GM13977 (cell line): ENCODE measurements at regions not wholly inside any gene's neighbourhood (a gene's known extent, or its start where the extent isn't known, plus 50 kb on each side); places are given as distances from the start of the nearest gene placed in this dataset.

Experiments
- DNase-seq: peaks from one replicate; pipeline ENCODE4 v3.0.0; 2012; ENCODE audit warnings: low spot score
- in situ Hi-C: fragments of 300-500 bp; cut with MboI; formaldehyde crosslinking; loops from one replicate; pipeline ENCODE4 v1.12.0; 2022; ENCODE audit warnings: low sequenced_read_pairs, low pct_unique_long_range_greater_than_20kb, mixed read lengths, inconsistent platforms; ENCODE audit not compliant: unreplicated experiment
- TF ChIP-seq, protein P1 (sequence below): IDR thresholded peaks from 2 replicates; pipeline ENCODE4 v1.5.1; 2012; ENCODE audit warnings: mild to moderate bottlenecking, control low read depth; ENCODE audit not compliant: insufficient read depth; ENCODE audit errors: extremely low read depth, missing control alignments

DNA sequence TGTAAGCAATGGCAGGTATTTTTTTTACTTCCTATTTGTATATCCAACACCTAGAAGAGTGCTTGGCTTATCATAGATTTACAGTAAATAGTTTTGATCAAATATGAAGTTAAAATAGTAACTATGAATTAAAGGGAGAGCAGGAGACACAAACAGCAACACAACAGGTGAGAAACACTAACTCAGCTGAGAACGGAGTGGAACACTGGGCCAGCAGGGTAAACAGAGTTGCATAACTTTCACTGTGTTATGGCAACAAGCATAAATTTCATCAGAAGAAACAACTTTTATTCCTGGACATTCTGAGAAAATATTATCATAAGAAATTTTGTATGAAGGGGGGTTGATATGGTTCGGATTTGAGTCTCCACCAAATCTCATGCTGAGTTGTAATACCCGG, 52.2 kb upstream of the SMIM30 start:
- TF ChIP-seq, protein P1, sequence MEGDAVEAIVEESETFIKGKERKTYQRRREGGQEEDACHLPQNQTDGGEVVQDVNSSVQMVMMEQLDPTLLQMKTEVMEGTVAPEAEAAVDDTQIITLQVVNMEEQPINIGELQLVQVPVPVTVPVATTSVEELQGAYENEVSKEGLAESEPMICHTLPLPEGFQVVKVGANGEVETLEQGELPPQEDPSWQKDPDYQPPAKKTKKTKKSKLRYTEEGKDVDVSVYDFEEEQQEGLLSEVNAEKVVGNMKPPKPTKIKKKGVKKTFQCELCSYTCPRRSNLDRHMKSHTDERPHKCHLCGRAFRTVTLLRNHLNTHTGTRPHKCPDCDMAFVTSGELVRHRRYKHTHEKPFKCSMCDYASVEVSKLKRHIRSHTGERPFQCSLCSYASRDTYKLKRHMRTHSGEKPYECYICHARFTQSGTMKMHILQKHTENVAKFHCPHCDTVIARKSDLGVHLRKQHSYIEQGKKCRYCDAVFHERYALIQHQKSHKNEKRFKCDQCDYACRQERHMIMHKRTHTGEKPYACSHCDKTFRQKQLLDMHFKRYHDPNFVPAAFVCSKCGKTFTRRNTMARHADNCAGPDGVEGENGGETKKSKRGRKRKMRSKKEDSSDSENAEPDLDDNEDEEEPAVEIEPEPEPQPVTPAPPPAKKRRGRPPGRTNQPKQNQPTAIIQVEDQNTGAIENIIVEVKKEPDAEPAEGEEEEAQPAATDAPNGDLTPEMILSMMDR: no peak
- in situ Hi-C loops: no loop called here
- DNase-seq: no peak
